Keratinocyte (primary cell): ENCODE measurements at regions not wholly inside any gene's neighbourhood (a gene's known extent, or its start where the extent isn't known, plus 50 kb on each side); places are given as distances from the start of the nearest gene placed in this dataset.

Experiments used
- DNase-seq: peaks from one replicate; pipeline ENCODE4 v3.0.0-alpha.2; 2011; ENCODE audit warnings: low read depth, missing footprints, low spot score
- FAIRE-seq: peaks from 2 replicates; lab custom pipeline; 2011; peaks lifted over from hg19 to GRCh38; lab: Jason Lieb, UNC
- H2AFZ ChIP-seq: 2 replicates; pipeline ENCODE4 v1.6.0; 2012; ENCODE audit warnings: low read length, control low read depth, inconsistent platforms; ENCODE audit not compliant: control insufficient read depth
- H3K27ac ChIP-seq: 2 replicates; pipeline ENCODE4 v1.5.1; 2011; ENCODE audit warnings: low read length; ENCODE audit not compliant: control insufficient read depth, insufficient read depth
- H3K27me3 ChIP-seq: 3 replicates; pipeline ENCODE4 v1.6.0; 2011; ENCODE audit warnings: low read length; ENCODE audit not compliant: control insufficient read depth, insufficient read depth; ENCODE audit errors: extremely low read depth
- H3K36me3 ChIP-seq, 2 experiments: 2 replicates in 1 of 2; 3 replicates in 1 of 2; pipeline ENCODE4 v1.5.1; 2011; ENCODE audit warnings: low read length in 2 of 2, mild to moderate bottlenecking in 1 of 2; ENCODE audit not compliant: control insufficient read depth in 2 of 2, insufficient read depth in 2 of 2; ENCODE audit errors: extremely low read depth in 1 of 2
- H3K4me1 ChIP-seq: 3 replicates; pipeline ENCODE4 v1.5.1; 2011; ENCODE audit warnings: low read length; ENCODE audit not compliant: control insufficient read depth, insufficient read depth; ENCODE audit errors: extremely low read depth
- H3K4me2 ChIP-seq: 3 replicates; pipeline ENCODE4 v1.6.0; 2011; ENCODE audit warnings: low read depth, low read length; ENCODE audit not compliant: control insufficient read depth, insufficient read depth; ENCODE audit errors: extremely low read depth
- H3K4me3 ChIP-seq, 3 experiments: fragments of 200-600 bp in 1 of 3; sonication (generic) in 1 of 3; 2 replicates in 2 of 3; 3 replicates in 1 of 3; pipeline ENCODE4 v1.5.1; 2011 to 2016; ENCODE audit warnings: low read length in 3 of 3, mild to moderate bottlenecking in 3 of 3, control low read depth in 2 of 3, inconsistent platforms in 1 of 3, low read depth in 1 of 3, mixed read lengths in 1 of 3, mixed run types in 1 of 3, moderate library complexity in 1 of 3; ENCODE audit not compliant: control insufficient read depth in 2 of 3, insufficient read depth in 2 of 3; ENCODE audit errors: extremely low read depth in 1 of 3
- H3K79me2 ChIP-seq: 2 replicates; pipeline ENCODE4 v1.6.0; 2012; ENCODE audit warnings: low read length; ENCODE audit not compliant: control insufficient read depth, insufficient read depth
- H3K9ac ChIP-seq: 3 replicates; pipeline ENCODE4 v1.6.0; 2011; ENCODE audit warnings: low read length; ENCODE audit not compliant: control insufficient read depth, insufficient read depth; ENCODE audit errors: extremely low read depth
- H3K9me1 ChIP-seq: 3 replicates; pipeline ENCODE4 v1.6.0; 2011; ENCODE audit warnings: low read length; ENCODE audit not compliant: control insufficient read depth, insufficient read depth; ENCODE audit errors: extremely low read depth
- H3K9me3 ChIP-seq: 2 replicates; pipeline ENCODE4 v1.5.1; 2012; ENCODE audit warnings: low read depth, low read length; ENCODE audit not compliant: control insufficient read depth
- H4K20me1 ChIP-seq: 3 replicates; pipeline ENCODE4 v1.6.0; 2011; ENCODE audit warnings: low read length; ENCODE audit not compliant: control insufficient read depth, insufficient read depth; ENCODE audit errors: extremely low read depth
- CTCF ChIP-seq, 3 experiments: IDR thresholded peaks in 1 of 3; conservative IDR thresholded peaks in 1 of 3; optimal IDR thresholded peaks in 1 of 3; 2 replicates in 2 of 3; 3 replicates in 1 of 3; pipeline versions ENCODE3 to v1.5.1; 2011; ENCODE audit warnings: low read length in 3 of 3, mild to moderate bottlenecking in 3 of 3, moderate library complexity in 2 of 3, control low read depth in 1 of 3, inconsistent platforms in 1 of 3; ENCODE audit not compliant: insufficient read depth in 2 of 3; ENCODE audit errors: extremely low read depth in 1 of 3
- EZH2 ChIP-seq: IDR thresholded peaks from one replicate; pipeline ENCODE4 v1.6.1; 2012; ENCODE audit warnings: inconsistent platforms, mild to moderate bottlenecking, low read length, moderate library complexity
- dilution Hi-C: fragments of 300-500 bp; cut with MboI; formaldehyde crosslinking; loops from one replicate; pipeline ENCODE4 v1.7.0; 2020; ENCODE audit warnings: low sequenced_read_pairs; ENCODE audit not compliant: extremely low pct_ligation_motif_present

- peaks cover 19% of the 10 kb centered on the region for H3K4me1 ChIP-seq
- H2AFZ ChIP-seq, result peak overlapping the region; percentile 67
- no peak for TF ChIP-seq EZH2
- TF ChIP-seq CTCF (optimal IDR thresholded peaks at IDR 0.05 in 1 of 3, IDR thresholded peaks at IDR 0.05 in 1 of 3, conservative IDR thresholded peaks at IDR 0.05 in 1 of 3; ENCODE audit: extremely low read depth in 1 of 3, insufficient read depth in 2 of 3, low read length in 3 of 3), result no peak
- H4K20me1 ChIP-seq, result no peaks in the 10 kb centered on the region
- FAIRE-seq (peak; percentile 17), DNase-seq (no peak)
- H3K9me1 ChIP-seq, result no peaks in the 10 kb centered on the region
- no peaks in the 10 kb centered on the region for H3K79me2 ChIP-seq
- H3K9me3 ChIP-seq, result no peaks in the 10 kb centered on the region
- no peak overlapping the region for H3K27ac ChIP-seq
- H3K36me3 ChIP-seq, result no peaks in the 10 kb centered on the region
- peaks cover 10% of the 10 kb centered on the region for H3K27me3 ChIP-seq
- H3K4me2 ChIP-seq, result peak overlapping the region; percentile 79
- peak overlapping the region in 2 of 3 experiments; percentile 40 to 48 for H3K4me3 ChIP-seq
- H3K9ac ChIP-seq, result peak overlapping the region; percentile 7
- dilution Hi-C loops, result no loop called here
These were observed 504.2 kb upstream of the PROK2 start for GRCh38 chr3:72288955-72289691.

- Histone ChIP-seq H3K27ac (no peak overlapping the region), H3K36me3 (no peaks in the 10 kb centered on the region), H3K4me3 (no peak overlapping the region), H3K4me2 (no peak overlapping the region), H3K79me2 (no peaks in the 10 kb centered on the region), H3K9me3 (no peaks in the 10 kb centered on the region), H2AFZ (no peak overlapping the region), H3K27me3 (peaks cover 10% of the 10 kb centered on the region), H3K9ac (no peak overlapping the region), H3K4me1 (peaks cover 19% of the 10 kb centered on the region), H4K20me1 (no peaks in the 10 kb centered on the region), H3K9me1 (no peaks in the 10 kb centered on the region)
- no peak for DNase-seq
- dilution Hi-C loops, result no loop called here
- peak; percentile 69 for FAIRE-seq
- no peak for TF ChIP-seq CTCF (optimal IDR thresholded peaks at IDR 0.05 in 1 of 3, IDR thresholded peaks at IDR 0.05 in 1 of 3, conservative IDR thresholded peaks at IDR 0.05 in 1 of 3; ENCODE audit: extremely low read depth in 1 of 3, insufficient read depth in 2 of 3, low read length in 3 of 3)
- TF ChIP-seq EZH2, result no peak
These were observed 503.0 kb upstream of the PROK2 start for GRCh38 chr3:72287956-72288355.
